ENCODE measurements at regions not wholly inside any gene's neighbourhood (a gene's known extent, or its start where the extent isn't known, plus 50 kb on each side); places are given as distances from the start of the nearest gene placed in this dataset.

DNA sequence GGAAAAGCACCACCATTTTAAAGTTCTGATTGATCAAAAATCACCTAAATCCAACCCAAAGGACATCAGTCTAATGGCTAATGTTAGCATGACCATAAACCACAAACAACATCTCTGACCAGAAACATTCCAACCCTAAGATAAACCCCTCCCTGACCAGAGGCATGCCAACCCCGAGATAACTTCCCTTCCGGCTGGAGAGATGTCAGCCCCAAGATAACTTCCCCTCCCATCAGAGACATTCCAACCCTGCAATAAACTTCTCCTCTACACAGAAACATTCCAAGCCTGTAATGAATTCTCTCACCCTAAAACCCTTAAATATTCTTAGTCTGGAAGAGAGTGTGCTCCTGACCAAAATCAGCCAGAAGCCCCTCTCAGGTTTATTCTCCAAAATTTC, 364.3 kb downstream of the KCNN2 start (continued):
- TF ChIP-seq, protein P1, sequence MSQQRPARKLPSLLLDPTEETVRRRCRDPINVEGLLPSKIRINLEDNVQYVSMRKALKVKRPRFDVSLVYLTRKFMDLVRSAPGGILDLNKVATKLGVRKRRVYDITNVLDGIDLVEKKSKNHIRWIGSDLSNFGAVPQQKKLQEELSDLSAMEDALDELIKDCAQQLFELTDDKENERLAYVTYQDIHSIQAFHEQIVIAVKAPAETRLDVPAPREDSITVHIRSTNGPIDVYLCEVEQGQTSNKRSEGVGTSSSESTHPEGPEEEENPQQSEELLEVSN (IDR thresholded peaks at IDR 0.05): no peak
- TF ChIP-seq FOSL1 (IDR thresholded peaks at IDR 0.05; ENCODE audit: insufficient read depth, low read depth, low read length): no peak
- no peak for TF ChIP-seq HDAC2 (IDR thresholded peaks at IDR 0.05; ENCODE audit: borderline replicate concordance in 1 of 2, low read depth in 2 of 2, low read length in 2 of 2)

Measured in H1 (cell line).